Limb (tissue), 2 donors: ENCODE measurements at regions not wholly inside any gene's neighbourhood (a gene's known extent, or its start where the extent isn't known, plus 50 kb on each side); places are given as distances from the start of the nearest gene placed in this dataset.
A peak's percentile ranks its signal among the peaks of the same experiment; 100 is the strongest.
"Not testable (repeated sequence)": the region's sequence is repeated elsewhere in the genome, so short reads cannot be mapped to it uniquely, and the experiment has no call there.

ENCODE experiments used
- DNase-seq, 2 donors: peaks; one replicate each; pipeline ENCODE4 v3.0.0-alpha.2; 2016; ENCODE audit errors: extremely low spot score in 2 of 2

DNA sequence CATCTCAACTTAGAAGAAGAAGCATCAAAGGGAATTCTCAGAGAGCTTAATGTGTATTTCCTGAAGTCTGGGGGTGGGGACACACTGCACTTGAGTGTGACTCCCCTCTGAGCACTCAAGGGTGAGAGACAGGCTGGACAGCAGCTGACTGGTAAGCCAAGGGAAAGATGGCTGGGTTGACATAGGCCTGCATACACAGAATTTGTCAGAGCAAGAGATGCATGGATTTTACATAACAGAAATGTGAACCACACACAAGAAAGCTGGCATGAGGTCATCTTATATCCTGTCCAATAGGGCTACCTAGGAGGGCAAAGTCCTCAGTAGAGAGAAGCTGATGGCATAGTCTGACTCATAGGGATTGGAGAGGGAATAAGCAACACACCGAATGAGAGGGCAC lies 114.3 kb upstream of the EPB41L4A start:
- no peak for DNase-seq

DNA sequence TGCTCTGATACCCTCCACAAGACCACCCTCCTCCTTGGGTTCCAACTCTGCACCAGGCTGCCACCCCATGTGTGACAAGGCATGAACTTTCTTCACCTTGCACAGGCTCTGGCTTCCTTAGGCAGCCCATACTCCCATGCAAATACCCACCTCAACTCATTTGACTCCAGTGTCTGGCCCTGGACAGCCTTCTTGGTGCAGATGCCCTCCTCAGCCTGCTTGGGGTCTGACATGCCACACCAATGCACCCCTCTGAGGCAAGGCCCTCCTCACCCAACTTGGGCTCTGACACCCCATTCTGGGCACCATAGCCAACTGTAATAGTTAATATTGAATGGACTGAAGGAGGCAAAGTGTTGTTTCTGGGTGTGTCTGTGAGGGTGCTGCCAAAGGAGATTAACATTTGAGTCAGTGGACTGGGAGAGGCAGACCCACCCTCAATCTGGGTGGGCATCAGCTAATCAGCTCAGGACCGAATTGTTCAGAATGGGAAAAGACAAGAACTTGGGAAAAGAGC lies 115.0 kb upstream of the EPB41L4A start:
- DNase-seq, result no peak

DNA sequence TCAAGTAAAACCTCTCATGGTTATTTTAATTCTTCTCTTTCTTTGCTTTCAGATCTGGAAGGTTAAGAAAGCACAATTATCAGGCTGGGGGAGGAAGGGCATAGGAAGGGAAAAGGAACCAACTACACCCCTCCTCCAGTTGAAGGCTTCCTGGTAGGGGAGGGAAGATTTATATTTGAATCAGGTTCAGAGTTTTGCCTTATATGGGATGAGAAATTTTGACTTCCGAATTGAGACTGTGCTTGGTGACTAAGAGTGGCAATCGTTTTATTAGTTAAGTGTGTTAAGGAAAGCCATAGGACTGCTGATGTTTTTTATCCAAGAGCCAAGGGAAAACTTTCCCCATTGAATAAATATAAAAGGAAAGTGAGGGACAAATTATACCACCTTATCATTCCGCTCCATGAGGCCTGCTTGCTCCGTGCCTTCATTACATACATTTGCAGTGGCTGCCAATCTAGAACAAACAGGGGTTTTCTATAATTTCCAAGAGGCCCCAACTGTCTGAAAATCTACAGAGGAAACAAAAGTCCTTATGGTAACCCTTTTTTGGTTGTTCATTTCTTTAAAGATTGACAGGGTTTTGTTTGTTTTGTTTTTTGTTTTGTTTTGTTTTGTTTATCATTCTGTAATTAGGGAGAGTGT lies 115.7 kb upstream of the EPB41L4A start:
- no peak for DNase-seq

DNA sequence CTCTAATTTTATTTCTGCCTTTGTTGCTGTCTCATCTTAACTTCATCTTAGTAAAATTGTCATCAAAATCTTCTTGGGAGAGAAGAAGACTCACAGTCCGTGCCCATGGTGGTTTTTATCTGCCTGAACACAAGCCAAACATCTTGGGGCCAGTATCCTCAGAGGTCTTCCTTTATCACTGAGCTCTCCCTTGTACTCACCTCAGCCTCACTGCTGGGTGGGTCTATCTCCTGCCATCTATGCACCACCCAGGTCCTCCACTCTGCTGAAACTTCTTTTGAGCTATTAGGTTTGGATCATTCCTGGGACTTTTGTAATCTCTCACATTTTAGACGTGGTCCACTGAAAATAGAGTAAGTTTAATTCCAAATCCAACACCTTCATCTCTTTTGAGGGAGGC lies 116.3 kb upstream of the EPB41L4A start:
- DNase-seq, result no peak

DNA sequence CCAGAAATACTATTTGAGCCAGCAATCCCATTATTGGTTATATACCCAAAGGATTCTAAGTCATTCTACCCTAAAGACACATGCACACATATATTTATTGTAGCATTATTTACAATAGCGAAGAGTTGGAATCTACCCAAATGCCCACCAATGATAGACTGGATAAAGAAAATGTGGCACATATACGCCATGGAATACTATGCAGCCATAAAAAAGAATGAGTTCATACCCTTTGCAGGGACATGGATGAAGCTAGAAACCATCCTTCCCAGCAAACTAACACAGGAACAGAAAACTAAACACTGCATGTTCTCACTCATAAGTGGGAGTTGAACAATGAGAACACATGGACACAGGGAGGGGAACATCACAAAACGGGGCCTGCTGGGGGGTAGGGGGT lies 125.5 kb upstream of the EPB41L4A start:
- not testable (repeated sequence) for DNase-seq

DNA sequence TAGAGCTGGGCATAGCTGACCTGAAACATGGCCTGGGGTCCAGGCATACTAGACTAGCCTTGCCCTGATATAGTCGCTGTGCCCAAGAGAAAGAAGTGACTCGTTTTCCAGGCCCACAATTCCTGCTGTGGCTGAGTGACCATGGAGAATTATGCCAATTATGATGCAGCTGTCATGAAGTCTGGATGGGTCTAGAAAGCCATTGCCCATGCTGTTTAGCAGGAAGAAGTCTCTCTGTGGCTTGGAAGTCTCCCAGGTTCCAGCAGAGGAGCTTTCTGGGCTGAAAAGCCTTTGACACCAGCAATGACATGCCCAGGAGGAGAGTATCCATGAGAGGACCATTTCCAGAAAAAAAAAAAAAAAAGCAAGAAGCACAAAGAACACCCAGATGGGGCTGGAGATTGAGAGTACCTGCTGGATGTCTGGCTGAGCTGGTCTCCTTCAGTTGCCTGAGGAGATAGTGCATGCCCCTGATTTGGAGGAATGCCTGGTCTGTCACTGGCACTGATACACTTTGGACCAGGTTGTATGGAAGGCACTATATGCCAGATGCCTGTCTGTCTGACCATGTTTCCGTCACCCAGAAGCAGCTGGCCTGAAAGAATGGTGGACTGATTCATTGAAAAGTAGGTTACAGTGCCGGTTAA lies 128.0 kb upstream of the EPB41L4A start:
- no peak for DNase-seq

DNA sequence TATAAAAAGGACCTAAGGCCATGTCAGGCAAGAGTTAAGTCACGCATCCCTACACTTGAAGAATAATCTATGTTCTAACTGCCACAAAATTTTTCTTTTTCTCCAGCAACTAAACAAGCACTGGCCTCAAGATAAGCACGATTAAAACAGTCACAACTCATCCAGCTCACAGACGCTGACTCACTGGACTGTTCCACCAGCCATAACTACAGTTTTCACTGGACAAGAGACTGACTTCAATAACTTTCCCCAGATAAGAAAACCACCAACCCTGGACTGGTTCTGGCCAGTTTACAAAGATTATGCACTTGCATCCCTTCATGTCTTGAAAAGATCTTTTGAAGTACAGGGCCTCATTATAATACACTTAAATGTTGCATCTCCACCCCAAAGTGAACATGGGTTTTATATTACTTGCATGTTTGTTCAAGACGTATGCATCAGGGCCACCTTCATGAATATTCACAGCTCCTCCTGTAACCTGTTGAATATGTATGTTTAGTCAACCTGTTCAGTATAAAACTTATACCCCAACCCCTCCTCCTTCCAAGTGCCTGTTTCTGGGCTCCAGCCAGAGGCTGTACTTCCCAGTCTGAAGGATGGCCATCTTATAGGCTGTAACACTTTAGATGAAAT lies 129.3 kb upstream of the EPB41L4A start:
- DNase-seq, result no peak

DNA sequence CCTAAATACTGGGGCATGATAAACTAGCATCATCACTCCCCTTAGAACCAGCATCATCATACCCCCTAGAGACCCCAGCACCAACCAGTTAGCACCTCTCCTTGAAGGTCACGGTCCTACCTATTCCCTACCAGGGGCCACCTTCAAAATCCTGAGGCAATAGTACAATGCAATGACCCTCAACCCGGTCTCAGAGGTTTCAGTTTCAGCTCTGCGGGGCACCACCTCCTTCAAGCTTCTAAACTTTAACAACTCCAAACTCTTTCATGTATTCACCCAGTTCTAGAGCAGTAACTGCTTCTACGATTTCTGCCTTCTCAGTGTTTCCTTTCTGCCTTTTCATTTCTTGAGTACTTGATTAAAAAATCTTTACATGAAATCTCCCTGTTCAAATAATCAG lies 130.1 kb upstream of the EPB41L4A start:
- DNase-seq, result no peak

DNA sequence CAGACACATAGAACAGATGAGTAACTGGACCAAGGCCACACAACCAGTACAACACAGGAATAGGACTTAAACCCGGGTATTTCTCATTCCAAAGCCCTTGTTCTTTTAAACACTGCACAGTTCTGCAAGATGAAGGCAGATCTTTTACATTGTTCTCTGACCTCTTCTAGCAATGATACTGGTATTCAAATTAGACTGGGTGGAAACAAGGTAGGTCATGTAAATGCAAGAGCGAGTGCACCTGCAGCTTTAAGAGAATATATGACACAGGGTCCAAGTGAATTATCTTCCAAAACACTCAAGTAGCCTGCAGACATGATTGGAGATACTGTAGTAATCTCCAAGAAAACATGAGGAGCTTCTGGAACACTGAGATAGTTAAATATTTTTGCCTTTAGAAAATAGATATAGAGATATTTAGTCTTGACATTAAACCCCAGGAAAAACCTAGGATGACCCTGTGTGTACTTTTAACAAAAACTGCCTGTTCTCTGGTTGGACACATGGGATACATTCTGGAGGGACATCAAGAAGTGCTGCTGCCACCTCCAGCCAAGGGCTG lies 130.6 kb upstream of the EPB41L4A start:
- no peak for DNase-seq

DNA sequence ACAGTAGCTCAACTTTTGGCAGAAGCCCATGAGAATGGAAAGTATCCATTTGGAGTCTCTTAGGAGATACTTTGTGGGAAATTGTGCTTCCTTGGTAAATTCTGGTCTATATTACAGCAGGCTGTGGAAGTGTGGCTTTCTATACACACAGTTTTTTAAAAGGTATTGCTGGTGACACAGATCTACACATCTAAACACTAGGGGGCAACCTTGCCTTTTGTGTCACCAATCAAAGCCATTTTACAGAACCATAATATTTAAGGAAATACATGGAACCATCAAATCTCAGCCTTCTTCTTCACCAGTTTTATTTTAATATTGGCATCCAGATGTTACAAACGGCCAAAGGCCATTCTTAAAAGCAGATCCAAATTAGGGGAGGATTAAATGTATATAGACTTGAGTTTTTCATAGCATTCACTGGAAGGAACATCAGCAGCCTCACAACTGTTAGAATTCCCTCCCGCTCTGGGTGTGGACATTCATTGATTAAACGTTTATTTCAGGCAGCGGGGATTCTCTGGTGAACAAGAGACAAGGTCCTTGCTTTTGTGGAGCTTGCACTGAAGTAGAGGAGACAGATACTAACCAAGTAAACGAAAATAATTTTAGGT lies 132.4 kb upstream of the EPB41L4A start:
- peak in 1 of 2 donors; percentile 83 for DNase-seq

DNA sequence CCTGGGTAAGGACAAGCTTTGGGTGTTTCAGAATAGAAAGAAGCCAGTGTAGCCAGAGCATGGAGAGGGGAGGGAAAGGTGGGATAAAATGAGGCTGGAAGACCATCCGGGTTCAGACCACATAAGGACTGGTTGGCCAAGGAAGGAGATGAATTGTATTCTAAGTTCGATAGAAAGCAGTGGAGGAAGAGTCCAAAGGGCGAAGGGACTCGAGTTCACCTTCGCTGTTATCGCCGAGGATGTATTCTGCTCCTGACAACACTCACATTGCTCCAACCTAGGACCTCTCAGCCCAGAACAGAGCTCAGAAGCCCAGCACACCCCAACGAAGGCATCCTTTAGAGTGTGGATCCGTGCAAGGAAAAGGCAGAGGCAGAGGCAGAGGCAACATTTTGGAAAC lies 133.1 kb upstream of the EPB41L4A start:
- DNase-seq, result no peak

DNA sequence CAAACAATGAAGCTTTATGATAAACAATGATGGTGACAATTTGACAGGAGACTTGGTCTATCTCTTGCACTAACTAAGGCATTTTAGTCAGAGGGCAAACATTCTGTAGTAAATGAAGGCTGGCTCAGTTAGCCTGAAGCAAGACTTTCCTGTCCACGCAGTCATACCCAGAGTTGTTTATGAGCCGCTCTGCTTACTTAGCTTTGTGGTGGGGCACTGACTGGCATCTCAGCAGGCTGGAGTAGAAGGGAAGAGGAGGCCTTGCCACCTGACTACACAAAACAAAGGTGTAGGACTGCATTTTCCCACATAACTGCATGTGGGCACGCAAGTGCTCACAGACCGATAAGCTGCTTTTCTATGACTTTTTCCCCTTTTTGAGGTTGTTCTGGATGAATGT lies 133.7 kb upstream of the EPB41L4A start:
- DNase-seq, result no peak

DNA sequence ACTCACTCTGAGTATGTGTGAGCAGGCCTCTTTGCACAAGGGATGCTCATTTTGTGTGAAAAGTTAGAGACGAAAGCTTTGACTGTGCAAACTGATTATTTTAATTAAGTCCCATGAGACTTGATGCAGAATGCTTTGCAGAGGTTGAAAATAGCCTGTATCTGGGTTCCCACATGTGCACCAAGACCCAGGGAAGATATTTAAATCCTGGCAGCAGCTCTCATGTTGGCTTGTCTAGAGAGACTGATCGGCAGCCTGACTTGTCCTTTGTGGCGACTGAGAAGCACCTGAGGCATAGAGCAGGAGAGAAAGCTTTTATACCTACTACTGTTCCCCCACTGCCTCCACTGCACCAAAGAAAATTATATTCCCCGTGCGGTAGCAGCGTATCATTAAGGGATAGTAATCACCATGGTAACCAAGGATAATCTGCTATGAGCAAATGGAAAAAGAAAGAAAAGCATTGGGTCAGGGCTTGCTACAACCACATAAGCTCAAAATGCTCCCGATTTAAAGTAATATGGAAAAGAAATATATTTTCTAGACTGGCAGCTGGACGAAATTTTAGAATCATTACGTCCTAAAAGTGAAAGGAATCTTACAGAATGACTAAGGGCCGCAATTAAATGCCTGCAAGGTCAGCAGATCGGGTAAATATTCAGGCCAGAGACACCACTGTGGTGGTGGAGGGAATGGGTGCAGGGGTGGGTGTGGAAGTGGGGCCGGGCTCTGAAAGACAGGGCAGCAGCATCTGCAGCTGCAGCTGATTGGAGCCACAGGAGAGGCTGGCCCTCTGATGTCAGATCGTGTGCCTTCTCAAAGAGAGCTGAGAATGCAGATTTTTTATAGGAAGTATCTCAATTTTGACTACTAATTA lies 135.3 kb upstream of the EPB41L4A start:
- DNase-seq, result no peak

DNA sequence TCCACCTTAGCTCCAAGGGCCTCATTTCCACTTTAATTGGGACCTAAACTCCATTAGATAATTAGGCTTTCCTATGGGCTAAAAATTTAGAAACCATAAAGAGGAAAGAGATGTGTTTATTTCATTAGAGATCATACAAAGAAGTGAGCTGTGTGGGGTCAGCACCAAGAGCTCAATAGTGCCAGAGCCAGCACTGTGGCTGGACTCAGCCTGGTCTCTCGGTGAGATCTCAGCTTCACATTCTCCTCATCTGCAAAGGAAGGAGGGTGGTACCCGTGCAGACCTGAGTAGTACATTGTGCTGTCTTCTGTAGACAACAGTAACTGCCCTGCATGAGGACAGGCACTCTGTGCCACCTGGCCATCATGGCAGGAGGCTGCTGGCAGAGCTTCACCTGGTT lies 136.1 kb upstream of the EPB41L4A start:
- DNase-seq, result no peak

DNA sequence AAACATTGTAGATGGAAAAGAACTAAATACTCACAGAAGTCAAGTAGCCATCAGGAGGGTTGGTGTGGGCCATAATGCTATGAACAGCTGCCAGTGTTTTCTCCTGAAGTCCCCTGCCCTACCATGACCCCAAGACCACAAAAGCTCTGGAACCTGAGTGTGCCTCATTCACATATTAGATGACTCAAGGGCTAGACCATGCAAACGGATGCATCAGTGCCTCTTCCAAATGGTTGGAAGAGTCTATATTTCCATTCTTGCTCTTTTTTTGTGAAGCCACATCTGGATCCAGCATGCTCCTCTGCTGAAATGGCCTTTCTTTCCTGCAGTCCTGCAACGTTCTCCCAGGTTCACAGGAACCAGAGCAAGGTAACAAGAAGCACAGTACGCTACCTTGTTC lies 136.6 kb upstream of the EPB41L4A start:
- DNase-seq, result no peak

DNA sequence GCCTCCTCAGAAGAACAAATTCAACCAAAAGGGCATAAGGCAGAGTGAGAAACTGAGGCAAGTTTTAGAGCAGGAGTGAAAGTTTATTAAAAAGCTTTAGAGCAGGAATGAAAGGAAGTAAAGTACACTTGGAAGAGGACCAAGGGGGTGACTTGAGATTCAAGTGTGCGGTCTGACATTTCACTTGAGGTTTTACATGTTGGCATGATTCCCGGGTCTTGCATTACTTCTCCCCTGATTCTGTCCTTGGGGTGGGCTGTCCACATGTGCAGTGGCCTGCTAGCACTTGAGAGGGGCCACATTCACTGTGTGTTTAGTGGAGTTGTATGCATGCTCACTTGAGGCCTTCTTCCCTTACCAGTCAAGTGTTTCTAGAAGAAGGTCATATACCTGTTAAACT lies 140.4 kb upstream of the EPB41L4A start:
- DNase-seq, result not testable (repeated sequence)

DNA sequence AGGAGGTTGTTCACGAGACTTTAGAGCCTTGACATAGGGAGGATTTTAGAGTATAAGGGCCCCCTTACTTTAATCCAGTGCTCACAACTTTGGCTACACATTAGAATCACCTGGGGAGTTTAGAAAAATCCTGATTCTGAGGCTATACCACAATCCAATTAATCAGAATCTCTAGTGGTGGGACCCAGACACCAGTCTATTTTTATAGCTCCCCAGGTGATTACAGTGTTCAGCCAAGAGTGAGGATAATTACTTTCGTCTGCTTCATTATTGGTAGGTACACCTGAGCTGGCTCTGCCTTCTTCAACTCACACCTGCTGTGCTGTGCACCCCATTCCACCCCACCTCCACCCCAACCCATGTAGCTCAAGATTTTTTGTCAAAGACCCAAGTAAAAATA lies 141.3 kb upstream of the EPB41L4A start:
- no peak for DNase-seq

DNA sequence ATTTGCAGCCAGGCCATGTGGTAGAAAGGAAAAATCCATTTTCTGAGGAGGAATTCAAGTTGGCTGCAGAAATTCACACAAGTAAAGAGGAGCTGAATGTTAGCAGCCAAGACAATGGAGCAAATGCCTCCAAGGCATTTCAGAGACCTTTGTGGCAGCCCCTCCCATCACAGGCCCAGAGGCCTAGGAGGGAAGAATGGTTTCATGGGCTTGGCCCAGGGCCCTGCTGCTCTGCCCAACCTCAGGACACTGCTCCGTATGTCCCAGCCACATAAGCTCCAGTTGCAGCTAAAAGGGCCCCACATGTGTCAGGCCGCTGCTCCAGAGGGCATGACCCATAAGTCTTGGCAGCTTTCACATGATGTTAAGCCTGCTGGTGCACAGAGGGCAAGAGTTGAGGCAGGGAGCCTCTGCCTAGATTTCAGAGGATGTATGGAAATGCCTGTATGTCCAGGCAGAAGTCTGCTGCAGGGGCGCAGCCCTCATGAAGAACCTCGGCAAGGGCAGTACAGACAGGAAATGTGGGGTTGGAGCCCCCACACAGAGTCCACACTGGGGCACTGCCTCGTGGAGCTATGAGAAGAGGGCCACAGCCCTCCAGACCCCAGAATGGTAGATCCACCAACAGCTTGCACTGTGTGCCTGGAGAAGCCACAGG lies 144.2 kb upstream of the EPB41L4A start:
- no peak for DNase-seq

DNA sequence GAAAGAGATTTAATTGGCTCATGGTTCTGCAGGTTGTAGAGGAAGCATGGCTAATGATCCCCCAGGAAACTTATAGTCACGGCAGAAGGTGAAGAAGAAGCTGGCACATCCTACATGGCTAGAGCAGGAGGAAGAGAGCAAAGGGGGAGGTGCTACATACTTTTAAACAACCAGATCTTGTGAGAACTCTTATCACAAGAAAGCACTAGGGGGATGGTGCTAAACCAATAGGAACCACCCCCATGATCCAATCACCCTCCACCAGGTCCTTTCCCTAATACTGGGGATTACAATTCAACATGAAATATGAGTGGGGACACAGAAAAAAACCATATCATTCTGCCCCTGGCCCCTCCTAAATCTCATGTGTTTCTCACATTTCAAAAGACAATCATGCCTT lies 147.2 kb upstream of the EPB41L4A start:
- no peak for DNase-seq

DNA sequence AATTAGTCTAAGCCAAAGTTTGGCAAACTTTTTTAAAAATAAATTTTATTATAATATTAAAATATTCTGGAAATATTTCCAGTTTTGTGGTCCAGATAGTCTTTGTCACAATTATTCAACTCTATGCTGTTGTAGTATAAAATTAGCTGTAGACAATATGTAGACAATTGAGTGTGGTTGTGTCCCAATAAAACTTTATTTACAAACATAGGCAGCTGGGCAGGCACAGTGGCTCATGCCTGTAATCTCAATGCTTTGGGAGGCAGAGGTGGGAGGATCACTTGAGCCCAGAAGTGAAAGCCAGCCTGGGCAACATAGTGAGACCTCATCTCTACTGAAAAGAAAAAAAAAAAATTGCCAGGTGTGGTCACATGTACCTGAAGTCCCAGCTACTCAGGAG lies 150.5 kb upstream of the EPB41L4A start:
- no peak for DNase-seq
